Skeletal muscle tissue (tissue), 3 donors: ENCODE measurements at regions not wholly inside any gene's neighbourhood (a gene's known extent, or its start where the extent isn't known, plus 50 kb on each side); places are given as distances from the start of the nearest gene placed in this dataset.

Experiments
- H3K27ac ChIP-seq: one replicate; pipeline ENCODE4 v1.7.0; 2013; ENCODE audit warnings: mild to moderate bottlenecking, low read depth, low read length, inconsistent platforms
- H3K27me3 ChIP-seq, 3 donors: one replicate each; pipeline ENCODE4 v1.7.0; 2013; ENCODE audit warnings: low read length in 3 of 3; ENCODE audit not compliant: control insufficient read depth in 3 of 3, insufficient read depth in 3 of 3
- H3K36me3 ChIP-seq, 3 donors: one replicate each; pipeline ENCODE4 v1.7.0; 2013; ENCODE audit warnings: low read length in 3 of 3; ENCODE audit not compliant: control insufficient read depth in 3 of 3, insufficient read depth in 3 of 3
- H3K4me1 ChIP-seq, 3 donors: one replicate each; pipeline ENCODE4 v1.7.0; 2013; ENCODE audit warnings: low read length in 3 of 3, mild to moderate bottlenecking in 3 of 3; ENCODE audit not compliant: control insufficient read depth in 3 of 3, insufficient read depth in 3 of 3
- H3K4me3 ChIP-seq, 3 donors: one replicate each; pipeline ENCODE4 v1.7.0; 2013; ENCODE audit warnings: low read length in 3 of 3
- H3K9ac ChIP-seq, 3 donors: one replicate each; pipeline ENCODE4 v1.7.0; 2013; ENCODE audit warnings: low read length in 3 of 3, mild to moderate bottlenecking in 3 of 3, moderate library complexity in 2 of 3, low read depth in 1 of 3
- H3K9me3 ChIP-seq, 3 donors: one replicate each; pipeline ENCODE4 v1.7.0; 2013; ENCODE audit warnings: low read length in 3 of 3; ENCODE audit not compliant: control insufficient read depth in 3 of 3
- donor health status: Osteomylitis.

DNA sequence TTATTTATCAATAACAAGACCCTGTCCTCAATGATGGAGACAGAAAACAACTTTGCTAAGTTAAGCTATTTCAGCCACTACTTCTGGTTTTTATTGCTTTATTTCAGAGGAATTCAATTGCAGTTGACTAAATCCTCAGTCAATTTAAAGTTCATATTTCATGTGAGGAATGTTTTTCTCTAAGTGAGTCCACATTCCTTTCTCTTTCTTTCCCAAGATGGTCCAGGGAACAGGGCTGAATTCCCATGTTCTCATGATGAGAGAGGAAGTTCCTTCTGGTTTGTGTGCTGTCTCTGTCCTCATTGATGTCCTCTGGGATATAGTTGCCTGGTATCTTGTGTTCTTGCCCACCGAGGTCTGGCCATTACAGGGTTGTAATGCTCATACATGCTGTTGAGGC is 117.2 kb downstream of the SLIT2 start:
- H3K4me1 ChIP-seq, result no peaks in the 10 kb centered on the region
- no peak overlapping the region for H3K9ac ChIP-seq
- H3K9me3 ChIP-seq, result no peaks in the 10 kb centered on the region
- no peak overlapping the region for H3K4me3 ChIP-seq
- H3K36me3 ChIP-seq, result no peaks in the 10 kb centered on the region
- no peak overlapping the region for H3K27ac ChIP-seq
- no peaks in the 10 kb centered on the region for H3K27me3 ChIP-seq

DNA sequence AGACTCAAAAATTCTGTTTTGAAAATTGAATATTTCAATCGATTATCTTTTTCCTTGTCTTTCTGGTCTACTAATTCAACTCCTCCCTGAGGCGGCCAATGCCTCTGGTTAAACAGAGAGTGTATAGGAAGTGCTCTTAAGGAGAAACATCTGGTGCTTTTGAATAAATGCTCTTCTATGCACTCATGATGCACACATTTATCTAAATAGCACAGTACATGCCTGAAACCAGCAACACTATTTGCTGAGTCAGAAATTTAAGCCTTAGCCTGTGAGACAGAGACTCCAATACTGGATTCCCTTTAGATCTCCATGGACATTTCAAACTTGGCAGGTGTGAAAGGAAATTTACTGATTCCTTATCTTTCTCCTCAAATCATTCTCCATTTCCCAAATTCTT is 118.6 kb downstream of the SLIT2 start:
- Histone ChIP-seq H3K9ac (no peak overlapping the region), H3K27ac (no peak overlapping the region), H3K4me1 (no peaks in the 10 kb centered on the region), H3K4me3 (no peak overlapping the region), H3K27me3 (no peaks in the 10 kb centered on the region), H3K36me3 (no peaks in the 10 kb centered on the region), H3K9me3 (no peaks in the 10 kb centered on the region)

- Histone ChIP-seq H3K9me3 (no peaks in the 10 kb centered on the region), H3K4me1 (no peaks in the 10 kb centered on the region), H3K36me3 (no peaks in the 10 kb centered on the region), H3K4me3 (no peak overlapping the region), H3K27me3 (no peaks in the 10 kb centered on the region), H3K27ac (no peak overlapping the region), H3K9ac (no peak overlapping the region)
Measured at GRCh38 chr4:20376070-20376469, 124.4 kb downstream of the SLIT2 start.

- Histone ChIP-seq H3K9ac (no peak overlapping the region), H3K4me1 (no peaks in the 10 kb centered on the region), H3K27ac (no peak overlapping the region), H3K36me3 (no peaks in the 10 kb centered on the region), H3K9me3 (no peaks in the 10 kb centered on the region), H3K27me3 (no peaks in the 10 kb centered on the region), H3K4me3 (no peak overlapping the region)
Measured at GRCh38 chr4:20378181-20378580, 126.5 kb downstream of the SLIT2 start.

GRCh38 chr4:20381005-20381404 is 129.3 kb downstream of the SLIT2 start:
- Histone ChIP-seq H3K27ac (no peak overlapping the region), H3K4me1 (no peaks in the 10 kb centered on the region), H3K27me3 (no peaks in the 10 kb centered on the region), H3K9ac (no peak overlapping the region), H3K4me3 (no peak overlapping the region), H3K9me3 (no peaks in the 10 kb centered on the region), H3K36me3 (no peaks in the 10 kb centered on the region)

- Histone ChIP-seq H3K9me3 (no peaks in the 10 kb centered on the region), H3K27me3 (no peaks in the 10 kb centered on the region), H3K4me1 (no peaks in the 10 kb centered on the region), H3K4me3 (no peak overlapping the region), H3K9ac (no peak overlapping the region), H3K27ac (no peak overlapping the region), H3K36me3 (no peaks in the 10 kb centered on the region)
Measured at GRCh38 chr4:20383283-20383682, 131.6 kb downstream of the SLIT2 start.

DNA sequence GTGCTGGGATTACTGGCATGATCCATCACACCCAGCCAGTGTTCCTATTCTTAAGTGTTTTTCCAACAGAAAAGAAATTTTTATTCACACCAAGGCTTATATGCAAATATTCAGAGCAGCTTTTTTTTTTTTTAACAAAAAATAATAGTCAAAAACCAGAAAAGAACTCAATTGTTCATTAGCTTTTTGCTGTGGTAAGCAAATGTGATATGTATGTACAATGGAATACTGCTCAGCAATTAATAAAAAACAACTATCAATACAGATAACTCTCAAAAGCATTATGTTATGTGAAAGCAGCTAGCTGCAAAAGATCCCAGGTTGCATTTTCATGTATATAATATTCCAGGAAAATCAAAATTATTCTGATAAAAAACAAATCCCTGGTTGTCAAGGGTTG is 132.3 kb downstream of the SLIT2 start:
- Histone ChIP-seq H3K9ac (no peak overlapping the region), H3K27ac (no peak overlapping the region), H3K27me3 (no peaks in the 10 kb centered on the region), H3K4me1 (no peaks in the 10 kb centered on the region), H3K4me3 (no peak overlapping the region), H3K9me3 (no peaks in the 10 kb centered on the region), H3K36me3 (no peaks in the 10 kb centered on the region)

GRCh38 chr4:20384456-20384855 is 132.8 kb downstream of the SLIT2 start:
- no peaks in the 10 kb centered on the region for H3K27me3 ChIP-seq
- H3K36me3 ChIP-seq, result no peaks in the 10 kb centered on the region
- H3K27ac ChIP-seq, result no peak overlapping the region
- no peak overlapping the region for H3K9ac ChIP-seq
- H3K9me3 ChIP-seq, result no peaks in the 10 kb centered on the region
- no peaks in the 10 kb centered on the region for H3K4me1 ChIP-seq
- H3K4me3 ChIP-seq, result no peak overlapping the region

- Histone ChIP-seq H3K27me3 (no peaks in the 10 kb centered on the region), H3K4me1 (no peaks in the 10 kb centered on the region), H3K9ac (no peak overlapping the region), H3K9me3 (no peaks in the 10 kb centered on the region), H3K4me3 (no peak overlapping the region), H3K27ac (no peak overlapping the region), H3K36me3 (no peaks in the 10 kb centered on the region)
Measured at GRCh38 chr4:20386001-20386740, 134.5 kb downstream of the SLIT2 start.

DNA sequence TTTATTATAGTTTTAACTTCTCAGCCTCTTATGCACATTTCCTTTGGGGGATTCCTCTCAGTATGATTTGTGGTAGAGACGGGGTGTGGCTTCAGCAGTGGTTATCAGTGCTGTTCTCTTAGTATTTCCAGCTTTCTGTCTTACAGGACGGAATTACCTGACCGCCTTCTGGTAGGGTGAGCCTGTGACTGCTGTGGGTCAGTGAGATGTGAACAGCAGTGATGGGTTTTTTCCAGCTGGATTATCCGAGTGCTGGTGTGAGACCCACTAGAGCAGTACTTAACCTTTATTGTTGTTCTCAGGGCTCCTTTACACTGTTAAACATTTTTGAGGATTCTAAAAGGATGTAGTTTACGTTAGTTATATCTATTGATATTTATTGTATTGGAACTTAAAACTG is 135.2 kb downstream of the SLIT2 start:
- Histone ChIP-seq H3K4me1 (no peaks in the 10 kb centered on the region), H3K27me3 (no peaks in the 10 kb centered on the region), H3K9ac (no peak overlapping the region), H3K4me3 (no peak overlapping the region), H3K9me3 (no peaks in the 10 kb centered on the region), H3K27ac (no peak overlapping the region), H3K36me3 (no peaks in the 10 kb centered on the region)
